GM20000 (cell line): ENCODE measurements at regions not wholly inside any gene's neighbourhood (a gene's known extent, or its start where the extent isn't known, plus 50 kb on each side); places are given as distances from the start of the nearest gene placed in this dataset.

Experiments used
- DNase-seq: peaks from one replicate; pipeline ENCODE4 v3.0.0; 2012; ENCODE audit warnings: low spot score
- CTCF ChIP-seq: IDR thresholded peaks from 2 replicates; pipeline ENCODE4 v1.5.1; 2012; ENCODE audit warnings: mild to moderate bottlenecking, control low read depth; ENCODE audit errors: extremely low read depth, missing control alignments

GRCh38 chr7:25787336-25787735, 364.7 kb upstream of the NFE2L3 start:
- TF ChIP-seq CTCF: no peak
- DNase-seq: no peak

- no peak for DNase-seq
- no peak for TF ChIP-seq CTCF
Measured at GRCh38 chr7:25788371-25788770, 363.6 kb upstream of the NFE2L3 start.

GRCh38 chr7:25788961-25789620, 362.9 kb upstream of the NFE2L3 start:
- DNase-seq: no peak

GRCh38 chr7:25789701-25790640, 362.0 kb upstream of the NFE2L3 start:
- no peak for DNase-seq
- TF ChIP-seq CTCF: no peak

More at GRCh38 chr7:25788961-25789620, 362.9 kb upstream of the NFE2L3 start:
- no peak for TF ChIP-seq CTCF

- no peak for DNase-seq
- no peak for TF ChIP-seq CTCF
Measured at GRCh38 chr7:25790963-25791362, 361.0 kb upstream of the NFE2L3 start.

- no peak for TF ChIP-seq CTCF
- no peak for DNase-seq
Measured at GRCh38 chr7:25792586-25792985, 359.4 kb upstream of the NFE2L3 start.

- no peak for DNase-seq
- no peak for TF ChIP-seq CTCF
Measured at GRCh38 chr7:25795824-25796235, 356.2 kb upstream of the NFE2L3 start.
